ENCODE measurements at regions not wholly inside any gene's neighbourhood (a gene's known extent, or its start where the extent isn't known, plus 50 kb on each side); places are given as distances from the start of the nearest gene placed in this dataset.
"Not testable (repeated sequence)": the region's sequence is repeated elsewhere in the genome, so short reads cannot be mapped to it uniquely, and the experiment has no call there.

DNA sequence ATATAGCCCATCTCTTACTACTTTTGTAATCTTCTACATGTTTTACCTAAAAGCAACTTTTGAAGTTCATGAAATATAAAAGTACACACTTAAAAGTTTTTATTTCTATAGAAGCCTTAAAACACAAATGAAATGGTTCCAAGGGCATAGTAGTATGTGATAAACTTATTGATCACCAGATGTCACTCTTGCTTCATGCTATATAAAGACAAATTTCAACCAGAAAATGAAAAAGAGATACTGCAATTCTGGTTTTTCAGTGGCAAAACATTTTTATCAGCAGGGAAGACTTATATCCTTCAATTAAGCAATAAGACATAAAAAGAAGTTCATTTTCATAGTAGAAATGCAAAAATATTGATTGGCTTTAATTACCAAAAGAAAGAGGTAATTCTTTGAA lies 69.4 kb upstream of the FBXL17 start:
- no peaks in the 10 kb centered on the region for H3K36me3 ChIP-seq
- no peak overlapping the region for H3K27ac ChIP-seq
- no peak overlapping the region for H3K4me3 ChIP-seq
- TF ChIP-seq, protein P1, sequence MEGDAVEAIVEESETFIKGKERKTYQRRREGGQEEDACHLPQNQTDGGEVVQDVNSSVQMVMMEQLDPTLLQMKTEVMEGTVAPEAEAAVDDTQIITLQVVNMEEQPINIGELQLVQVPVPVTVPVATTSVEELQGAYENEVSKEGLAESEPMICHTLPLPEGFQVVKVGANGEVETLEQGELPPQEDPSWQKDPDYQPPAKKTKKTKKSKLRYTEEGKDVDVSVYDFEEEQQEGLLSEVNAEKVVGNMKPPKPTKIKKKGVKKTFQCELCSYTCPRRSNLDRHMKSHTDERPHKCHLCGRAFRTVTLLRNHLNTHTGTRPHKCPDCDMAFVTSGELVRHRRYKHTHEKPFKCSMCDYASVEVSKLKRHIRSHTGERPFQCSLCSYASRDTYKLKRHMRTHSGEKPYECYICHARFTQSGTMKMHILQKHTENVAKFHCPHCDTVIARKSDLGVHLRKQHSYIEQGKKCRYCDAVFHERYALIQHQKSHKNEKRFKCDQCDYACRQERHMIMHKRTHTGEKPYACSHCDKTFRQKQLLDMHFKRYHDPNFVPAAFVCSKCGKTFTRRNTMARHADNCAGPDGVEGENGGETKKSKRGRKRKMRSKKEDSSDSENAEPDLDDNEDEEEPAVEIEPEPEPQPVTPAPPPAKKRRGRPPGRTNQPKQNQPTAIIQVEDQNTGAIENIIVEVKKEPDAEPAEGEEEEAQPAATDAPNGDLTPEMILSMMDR (IDR thresholded peaks at IDR 0.05), result no peak
- H3K27me3 ChIP-seq, result no peaks in the 10 kb centered on the region
- no peak for DNase-seq
- intact Hi-C loops (cut with DNase I; ENCODE audit: low total_unique reads), result no loop called here
- peaks cover 0 to 16% (median 10%) of the 10 kb centered on the region in 3 donors for H3K9me3 ChIP-seq
- H3K4me1 ChIP-seq, result no peaks in the 10 kb centered on the region

DNA sequence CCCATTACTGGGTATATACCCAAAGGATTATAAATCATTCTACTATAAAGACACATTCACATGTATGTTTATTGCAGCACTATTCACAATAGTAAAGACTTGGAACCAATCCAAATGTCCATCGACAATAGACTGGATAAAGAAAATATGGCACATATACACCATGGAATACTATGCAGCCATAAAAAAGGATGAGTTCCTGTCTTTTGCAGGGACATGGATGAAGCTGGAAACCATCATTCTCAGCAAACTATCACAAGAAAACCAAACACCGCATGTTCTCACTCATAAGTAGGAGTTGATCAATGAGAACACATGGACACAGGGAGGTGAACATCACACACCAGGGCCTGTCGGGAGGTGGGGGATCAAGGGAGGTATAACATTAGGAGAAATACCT lies 62.2 kb upstream of the FBXL17 start:
- H3K27me3 ChIP-seq; intact Hi-C loops (cut with DNase I; ENCODE audit: low total_unique reads); H3K4me1 ChIP-seq; DNase-seq; H3K27ac ChIP-seq; H3K36me3 ChIP-seq; H3K9me3 ChIP-seq; H3K4me3 ChIP-seq: not testable (repeated sequence)

DNA sequence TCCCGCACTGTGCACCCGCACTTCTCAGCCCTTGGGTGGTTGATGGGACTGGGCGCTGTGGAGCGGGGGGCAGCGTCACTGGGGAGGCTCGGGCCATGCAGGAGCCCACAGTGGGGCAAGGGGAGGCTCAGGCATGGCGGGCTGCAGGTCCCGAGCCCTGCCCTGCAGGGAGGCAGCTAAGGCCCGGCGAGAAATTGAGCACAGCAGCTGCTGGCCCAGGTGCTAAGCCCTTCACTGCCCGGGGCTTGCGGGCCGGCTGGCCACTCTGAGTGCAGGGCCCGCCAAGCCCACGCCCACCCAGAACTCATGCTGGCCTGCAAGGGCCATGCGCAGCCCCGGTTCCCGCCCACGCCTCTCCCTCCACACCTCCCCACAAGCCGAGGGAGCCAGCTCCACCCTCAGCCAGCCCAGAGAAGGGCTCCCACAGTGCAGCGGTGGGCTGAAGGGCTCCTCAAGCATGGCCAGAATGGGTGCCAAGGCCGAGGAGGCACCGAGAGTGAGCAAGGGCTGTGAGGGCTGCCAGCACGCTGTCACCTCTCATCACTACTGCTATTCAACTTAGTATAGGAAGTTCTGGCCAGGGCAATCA lies 60.3 kb upstream of the FBXL17 start:
- H3K36me3 ChIP-seq; intact Hi-C loops (cut with DNase I; ENCODE audit: low total_unique reads); H3K9me3 ChIP-seq; H3K4me1 ChIP-seq; H3K27ac ChIP-seq; DNase-seq; H3K4me3 ChIP-seq; H3K27me3 ChIP-seq: not testable (repeated sequence)

DNA sequence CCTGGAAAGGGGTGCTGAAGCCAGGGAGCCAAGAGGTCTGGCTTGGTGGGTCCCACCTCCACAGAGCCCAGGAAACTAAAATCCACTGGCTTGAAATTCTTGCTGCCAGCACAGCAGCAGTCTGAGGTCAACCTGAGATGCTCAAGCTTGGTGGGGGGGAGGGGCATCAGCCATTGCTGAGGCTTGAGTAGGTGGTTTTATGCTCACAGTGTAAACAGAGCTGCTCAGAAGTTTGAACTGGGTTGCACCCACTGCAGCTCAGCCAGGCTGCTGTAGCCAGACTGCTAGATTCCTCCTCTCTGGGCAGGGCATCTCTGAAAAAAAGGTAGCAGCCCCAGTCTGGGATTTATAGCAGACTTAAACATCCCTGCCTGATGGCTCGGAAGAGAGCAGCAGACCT lies 55.5 kb upstream of the FBXL17 start:
- H3K27me3 ChIP-seq, result no peaks in the 10 kb centered on the region
- TF ChIP-seq, protein P1 (IDR thresholded peaks at IDR 0.05), result no peak
- H3K4me1 ChIP-seq, result no peaks in the 10 kb centered on the region
- no peak overlapping the region for H3K27ac ChIP-seq
- no peaks in the 10 kb centered on the region for H3K9me3 ChIP-seq
- DNase-seq, result no peak
- H3K36me3 ChIP-seq, result no peaks in the 10 kb centered on the region
- intact Hi-C loops (cut with DNase I; ENCODE audit: low total_unique reads), result no loop called here
- no peak overlapping the region for H3K4me3 ChIP-seq

DNA sequence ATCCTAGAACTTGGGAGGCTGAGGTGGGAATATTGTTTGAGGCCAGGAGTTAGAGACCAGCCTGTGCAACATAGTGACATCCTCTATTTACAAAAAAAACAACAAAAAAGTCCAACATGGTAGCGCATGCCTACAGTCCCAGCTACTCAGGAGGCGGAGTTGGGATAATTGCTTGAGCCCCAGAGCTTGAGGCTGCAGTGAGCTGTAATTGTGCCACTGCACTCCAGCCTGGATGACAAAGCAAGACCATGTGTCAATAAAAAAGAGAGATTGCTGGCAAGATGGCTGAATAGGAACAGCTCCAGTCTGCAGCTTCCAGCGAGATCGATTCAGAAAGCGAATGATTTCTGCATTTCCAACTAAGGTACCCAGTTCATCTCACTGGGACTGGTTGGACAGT lies 54.8 kb upstream of the FBXL17 start:
- intact Hi-C loops (cut with DNase I; ENCODE audit: low total_unique reads), result no loop called here
- H3K4me1 ChIP-seq, result no peaks in the 10 kb centered on the region
- H3K27ac ChIP-seq, result no peak overlapping the region
- TF ChIP-seq, protein P1 (IDR thresholded peaks at IDR 0.05), result no peak
- H3K4me3 ChIP-seq, result no peak overlapping the region
- H3K9me3 ChIP-seq, result no peaks in the 10 kb centered on the region
- H3K36me3 ChIP-seq, result no peaks in the 10 kb centered on the region
- DNase-seq, result no peak
- H3K27me3 ChIP-seq, result no peaks in the 10 kb centered on the region

DNA sequence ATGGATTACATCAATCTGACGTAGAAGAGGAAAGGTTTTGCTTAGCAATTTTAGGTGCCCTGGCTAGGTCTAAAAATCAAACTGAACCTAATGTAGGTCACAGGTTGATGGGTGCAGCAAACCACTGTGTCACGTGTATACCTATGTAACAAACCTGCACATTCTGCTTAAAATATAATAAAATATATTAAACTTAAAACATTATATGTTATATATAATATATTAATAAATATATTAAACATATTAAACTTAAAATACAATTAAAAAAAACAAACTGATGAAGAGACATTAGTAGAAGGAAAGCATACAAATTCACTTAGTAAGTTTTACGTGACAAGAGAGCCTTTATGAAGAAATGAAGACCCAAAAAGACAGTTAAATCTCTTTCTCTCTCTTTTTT lies 51.7 kb upstream of the FBXL17 start:
- TF ChIP-seq, protein P1 (IDR thresholded peaks at IDR 0.05), result no peak
- H3K4me1 ChIP-seq, result no peaks in the 10 kb centered on the region
- H3K27me3 ChIP-seq, result peaks cover 0 to 4% of the 10 kb centered on the region in 2 donors
- H3K36me3 ChIP-seq, result no peaks in the 10 kb centered on the region
- H3K4me3 ChIP-seq, result no peak overlapping the region
- DNase-seq, result no peak
- H3K9me3 ChIP-seq, result no peaks in the 10 kb centered on the region
- no peak overlapping the region for H3K27ac ChIP-seq
- intact Hi-C loops (cut with DNase I; ENCODE audit: low total_unique reads), result no loop called here

DNA sequence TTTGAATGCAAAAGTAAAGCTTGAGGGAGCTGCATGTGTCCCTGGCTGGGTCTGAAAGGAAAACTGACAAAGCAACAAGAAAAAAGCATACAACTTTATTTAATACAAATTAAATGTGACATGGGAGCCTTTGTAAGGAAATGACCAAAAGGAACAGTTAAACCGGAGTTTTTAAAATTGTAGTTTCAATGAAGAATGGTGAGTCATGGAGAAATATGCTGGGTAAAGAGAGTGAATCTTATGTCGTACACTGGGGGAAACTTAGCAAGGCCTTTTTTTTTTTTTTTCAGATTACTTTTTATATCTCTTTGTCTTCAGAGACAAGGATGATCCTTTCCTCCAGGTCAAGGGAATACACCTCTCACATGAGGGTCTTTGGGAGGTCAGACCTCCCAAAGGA lies 50.1 kb upstream of the FBXL17 start:
- Histone ChIP-seq H3K36me3 (no peaks in the 10 kb centered on the region), H3K27ac (no peak overlapping the region), H3K4me1 (no peaks in the 10 kb centered on the region), H3K9me3 (peaks cover 0 to 1% (median 0%) of the 10 kb centered on the region in 3 donors), H3K27me3 (peaks cover 0 to 8% of the 10 kb centered on the region in 2 donors), H3K4me3 (no peak overlapping the region)
- DNase-seq, result no peak
- intact Hi-C loops (cut with DNase I; ENCODE audit: low total_unique reads), result no loop called here
- TF ChIP-seq, protein P1 (IDR thresholded peaks at IDR 0.05), result no peak

Data from tibial artery (tissue), 4 donors.